ENCODE measurements at regions not wholly inside any gene's neighbourhood (a gene's known extent, or its start where the extent isn't known, plus 50 kb on each side); places are given as distances from the start of the nearest gene placed in this dataset.

GRCh38 chr12:115222220-115222619, 538.2 kb upstream of the TBX3 start:
- no peak overlapping the region for H3K4me3 Mint-ChIP-seq (ENCODE audit: unreplicated experiment)
- no peak overlapping the region for H3K27ac Mint-ChIP-seq (ENCODE audit: unreplicated experiment)
- H3K27me3 Mint-ChIP-seq (ENCODE audit: unreplicated experiment), result peaks cover 3% of the 10 kb centered on the region
- H3K9me3 Mint-ChIP-seq (ENCODE audit: unreplicated experiment), result no peaks in the 10 kb centered on the region
- TF ChIP-seq CTCF (IDR thresholded peaks at IDR 0.05; ENCODE audit: unreplicated experiment), result no peak
- no peaks in the 10 kb centered on the region for H3K36me3 Mint-ChIP-seq (ENCODE audit: low read depth, unreplicated experiment)
- no peak for DNase-seq (ENCODE audit: low spot score)
- no peaks in the 10 kb centered on the region for H3K4me1 Mint-ChIP-seq (ENCODE audit: unreplicated experiment)

- no peak for TF ChIP-seq CTCF (IDR thresholded peaks at IDR 0.05; ENCODE audit: unreplicated experiment)
- Mint-ChIP-seq H3K4me3 (ENCODE audit: unreplicated experiment) (no peak overlapping the region), H3K27ac (ENCODE audit: unreplicated experiment) (no peak overlapping the region), H3K27me3 (ENCODE audit: unreplicated experiment) (peaks cover 2% of the 10 kb centered on the region), H3K9me3 (ENCODE audit: unreplicated experiment) (no peaks in the 10 kb centered on the region), H3K36me3 (ENCODE audit: low read depth, unreplicated experiment) (no peaks in the 10 kb centered on the region), H3K4me1 (ENCODE audit: unreplicated experiment) (peaks cover 8% of the 10 kb centered on the region)
- no peak for DNase-seq (ENCODE audit: low spot score)
Measured at GRCh38 chr12:115216301-115216700, 532.3 kb upstream of the TBX3 start.

GRCh38 chr12:115215544-115215943, 531.6 kb upstream of the TBX3 start:
- H3K27ac Mint-ChIP-seq (ENCODE audit: unreplicated experiment), result no peak overlapping the region
- no peak overlapping the region for H3K4me3 Mint-ChIP-seq (ENCODE audit: unreplicated experiment)
- peaks cover 9% of the 10 kb centered on the region for H3K4me1 Mint-ChIP-seq (ENCODE audit: unreplicated experiment)
- H3K36me3 Mint-ChIP-seq (ENCODE audit: low read depth, unreplicated experiment), result no peaks in the 10 kb centered on the region
- TF ChIP-seq CTCF (IDR thresholded peaks at IDR 0.05; ENCODE audit: unreplicated experiment), result no peak
- DNase-seq (ENCODE audit: low spot score), result no peak
- H3K9me3 Mint-ChIP-seq (ENCODE audit: unreplicated experiment), result no peaks in the 10 kb centered on the region
- peaks cover 2% of the 10 kb centered on the region for H3K27me3 Mint-ChIP-seq (ENCODE audit: unreplicated experiment)

- no peaks in the 10 kb centered on the region for H3K9me3 Mint-ChIP-seq (ENCODE audit: unreplicated experiment)
- H3K27ac Mint-ChIP-seq (ENCODE audit: unreplicated experiment), result no peak overlapping the region
- peaks cover 11% of the 10 kb centered on the region for H3K4me1 Mint-ChIP-seq (ENCODE audit: unreplicated experiment)
- TF ChIP-seq CTCF (IDR thresholded peaks at IDR 0.05; ENCODE audit: unreplicated experiment), result no peak
- peak; percentile 27 for DNase-seq (ENCODE audit: low spot score)
- no peak overlapping the region for H3K4me3 Mint-ChIP-seq (ENCODE audit: unreplicated experiment)
- H3K36me3 Mint-ChIP-seq (ENCODE audit: low read depth, unreplicated experiment), result no peaks in the 10 kb centered on the region
- H3K27me3 Mint-ChIP-seq (ENCODE audit: unreplicated experiment), result peaks cover 2% of the 10 kb centered on the region
Measured at GRCh38 chr12:115213538-115214016, 529.6 kb upstream of the TBX3 start.

- H3K27me3 Mint-ChIP-seq (ENCODE audit: unreplicated experiment), result peaks cover 2% of the 10 kb centered on the region
- H3K4me1 Mint-ChIP-seq (ENCODE audit: unreplicated experiment), result peaks cover 11% of the 10 kb centered on the region
- TF ChIP-seq CTCF (IDR thresholded peaks at IDR 0.05; ENCODE audit: unreplicated experiment), result no peak
- DNase-seq (ENCODE audit: low spot score), result no peak
- H3K4me3 Mint-ChIP-seq (ENCODE audit: unreplicated experiment), result no peak overlapping the region
- H3K27ac Mint-ChIP-seq (ENCODE audit: unreplicated experiment), result no peak overlapping the region
- no peaks in the 10 kb centered on the region for H3K9me3 Mint-ChIP-seq (ENCODE audit: unreplicated experiment)
- H3K36me3 Mint-ChIP-seq (ENCODE audit: low read depth, unreplicated experiment), result no peaks in the 10 kb centered on the region
Measured at GRCh38 chr12:115213118-115213517, 529.1 kb upstream of the TBX3 start.
